ENCODE measurements at regions not wholly inside any gene's neighbourhood (a gene's known extent, or its start where the extent isn't known, plus 50 kb on each side); places are given as distances from the start of the nearest gene placed in this dataset.

DNA sequence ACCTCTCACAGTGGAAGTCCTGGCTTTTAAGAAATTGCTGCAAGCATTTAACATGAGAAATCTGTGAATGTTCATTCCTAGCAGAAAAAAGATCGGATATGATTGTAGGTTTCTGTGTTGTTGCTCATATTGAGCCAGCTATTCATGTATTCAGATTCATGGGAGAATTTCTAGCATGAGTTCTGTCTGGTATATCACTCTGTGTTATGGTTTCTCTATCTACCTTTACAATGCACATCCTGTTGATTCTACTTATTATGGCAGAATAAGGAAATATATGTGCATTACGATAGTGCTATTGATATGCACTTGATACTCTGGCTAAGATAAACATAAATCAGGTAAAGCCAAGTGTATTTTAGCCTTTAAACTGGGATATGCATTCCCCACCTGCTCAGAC is 138.2 kb downstream of the KCNRG start:
- TF ChIP-seq, protein P1, sequence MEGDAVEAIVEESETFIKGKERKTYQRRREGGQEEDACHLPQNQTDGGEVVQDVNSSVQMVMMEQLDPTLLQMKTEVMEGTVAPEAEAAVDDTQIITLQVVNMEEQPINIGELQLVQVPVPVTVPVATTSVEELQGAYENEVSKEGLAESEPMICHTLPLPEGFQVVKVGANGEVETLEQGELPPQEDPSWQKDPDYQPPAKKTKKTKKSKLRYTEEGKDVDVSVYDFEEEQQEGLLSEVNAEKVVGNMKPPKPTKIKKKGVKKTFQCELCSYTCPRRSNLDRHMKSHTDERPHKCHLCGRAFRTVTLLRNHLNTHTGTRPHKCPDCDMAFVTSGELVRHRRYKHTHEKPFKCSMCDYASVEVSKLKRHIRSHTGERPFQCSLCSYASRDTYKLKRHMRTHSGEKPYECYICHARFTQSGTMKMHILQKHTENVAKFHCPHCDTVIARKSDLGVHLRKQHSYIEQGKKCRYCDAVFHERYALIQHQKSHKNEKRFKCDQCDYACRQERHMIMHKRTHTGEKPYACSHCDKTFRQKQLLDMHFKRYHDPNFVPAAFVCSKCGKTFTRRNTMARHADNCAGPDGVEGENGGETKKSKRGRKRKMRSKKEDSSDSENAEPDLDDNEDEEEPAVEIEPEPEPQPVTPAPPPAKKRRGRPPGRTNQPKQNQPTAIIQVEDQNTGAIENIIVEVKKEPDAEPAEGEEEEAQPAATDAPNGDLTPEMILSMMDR (IDR thresholded peaks at IDR 0.05), result no peak
- TF ChIP-seq POLR2A (IDR thresholded peaks at IDR 0.05), result no peak
- WGBS (ENCODE audit: insufficient coverage, low coverage, low lambda C conversion rate, missing lambda C conversion rate), result 85% methylated on average over 2 of the region's 2 CpGs
- Histone ChIP-seq H3K4me3 (no peak overlapping the region), H3K4me1 (no peaks in the 10 kb centered on the region), H3K27ac (no peak overlapping the region), H3K36me3 (no peaks in the 10 kb centered on the region), H3K9me3 (no peaks in the 10 kb centered on the region), H3K27me3 (no peaks in the 10 kb centered on the region)
- ATAC-seq (no peak), DNase-seq (no peak)
- intact Hi-C loops (cut with DNase I), result no loop called here

DNA sequence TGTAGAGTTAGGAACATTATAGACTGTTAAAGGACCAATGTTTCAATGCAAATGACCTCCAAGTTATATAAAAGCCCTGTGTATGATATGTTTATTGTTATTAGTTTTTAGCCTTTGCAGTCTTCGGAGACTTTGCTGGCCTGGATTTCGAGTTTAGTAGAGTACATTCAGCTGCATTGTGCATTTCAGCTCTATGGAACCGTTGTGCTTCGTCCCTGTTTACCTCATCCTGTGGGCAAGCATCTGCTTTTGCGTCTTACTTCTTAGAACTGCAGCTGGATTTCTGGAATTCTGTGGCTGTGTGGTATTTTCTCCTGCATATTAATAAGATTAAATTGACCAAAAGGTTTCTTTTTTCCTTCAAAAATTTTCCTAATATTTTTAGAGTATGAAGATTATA is 138.6 kb downstream of the KCNRG start:
- Histone ChIP-seq H3K9me3 (no peaks in the 10 kb centered on the region), H3K27ac (no peak overlapping the region), H3K27me3 (no peaks in the 10 kb centered on the region), H3K36me3 (no peaks in the 10 kb centered on the region), H3K4me1 (no peaks in the 10 kb centered on the region), H3K4me3 (no peak overlapping the region)
- intact Hi-C loops (cut with DNase I), result no loop called here
- no peak for TF ChIP-seq POLR2A (IDR thresholded peaks at IDR 0.05)
- TF ChIP-seq, protein P1 (IDR thresholded peaks at IDR 0.05), result no peak
- DNase-seq (no peak), ATAC-seq (no peak)
- 78% methylated on average over 5 of the region's 5 CpGs for WGBS (ENCODE audit: insufficient coverage, low coverage, low lambda C conversion rate, missing lambda C conversion rate)

DNA sequence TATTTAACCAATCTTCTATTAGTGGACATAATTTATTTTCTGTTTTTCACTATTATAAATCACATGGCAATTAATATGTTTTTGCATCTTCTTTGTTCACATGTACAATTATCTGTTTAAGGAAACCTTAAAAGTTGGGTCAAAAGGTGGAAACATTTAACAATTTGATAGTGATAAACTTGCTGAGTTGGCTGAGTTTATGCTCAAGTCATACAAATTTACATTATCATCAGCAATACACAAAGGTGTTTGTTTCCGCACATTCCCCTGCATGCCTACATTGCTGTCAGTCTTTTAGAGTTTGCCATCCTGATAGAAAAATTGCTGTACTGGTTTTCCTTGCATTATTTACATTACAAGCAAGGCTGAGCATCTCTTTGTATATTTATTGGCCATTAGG is 139.5 kb downstream of the KCNRG start:
- Histone ChIP-seq H3K9me3 (no peaks in the 10 kb centered on the region), H3K27me3 (no peaks in the 10 kb centered on the region), H3K4me1 (no peaks in the 10 kb centered on the region), H3K4me3 (no peak overlapping the region), H3K27ac (no peak overlapping the region), H3K36me3 (no peaks in the 10 kb centered on the region)
- no peak for DNase-seq
- TF ChIP-seq, protein P1 (IDR thresholded peaks at IDR 0.05), result no peak
- TF ChIP-seq POLR2A (IDR thresholded peaks at IDR 0.05), result no peak
- intact Hi-C loops (cut with DNase I), result no loop called here
- ATAC-seq, result no peak
- 100% methylated on average over 1 of the region's 1 CpG for WGBS (ENCODE audit: insufficient coverage, low coverage, low lambda C conversion rate, missing lambda C conversion rate)

DNA sequence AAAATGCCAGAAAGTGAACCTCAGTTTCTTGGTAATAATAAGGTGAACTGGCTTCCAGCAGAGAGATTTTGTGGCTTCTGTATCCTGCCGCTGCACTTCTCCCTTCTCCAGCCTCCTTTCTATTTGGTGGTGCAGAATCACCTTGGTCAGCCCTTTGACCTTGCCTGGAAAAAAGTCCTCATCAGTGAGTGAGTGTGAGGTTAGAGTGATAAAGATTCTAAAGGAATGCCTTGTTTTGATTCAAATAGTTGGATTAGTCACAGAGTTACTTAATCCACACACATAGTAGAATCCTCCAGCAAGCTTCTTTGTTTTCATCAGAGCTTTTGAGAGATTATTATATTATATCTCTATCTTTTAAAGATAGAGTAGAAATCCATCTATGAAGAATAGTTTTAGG is 140.9 kb downstream of the KCNRG start:
- Histone ChIP-seq H3K36me3 (no peaks in the 10 kb centered on the region), H3K27ac (no peak overlapping the region), H3K4me3 (no peak overlapping the region), H3K27me3 (no peaks in the 10 kb centered on the region), H3K4me1 (no peaks in the 10 kb centered on the region), H3K9me3 (no peaks in the 10 kb centered on the region)
- ATAC-seq, result no peak
- 90% methylated on average over 1 of the region's 1 CpG for WGBS (ENCODE audit: insufficient coverage, low coverage, low lambda C conversion rate, missing lambda C conversion rate)
- intact Hi-C loops (cut with DNase I), result no loop called here
- TF ChIP-seq POLR2A (IDR thresholded peaks at IDR 0.05), result no peak
- TF ChIP-seq, protein P1 (IDR thresholded peaks at IDR 0.05), result no peak
- DNase-seq, result no peak

DNA sequence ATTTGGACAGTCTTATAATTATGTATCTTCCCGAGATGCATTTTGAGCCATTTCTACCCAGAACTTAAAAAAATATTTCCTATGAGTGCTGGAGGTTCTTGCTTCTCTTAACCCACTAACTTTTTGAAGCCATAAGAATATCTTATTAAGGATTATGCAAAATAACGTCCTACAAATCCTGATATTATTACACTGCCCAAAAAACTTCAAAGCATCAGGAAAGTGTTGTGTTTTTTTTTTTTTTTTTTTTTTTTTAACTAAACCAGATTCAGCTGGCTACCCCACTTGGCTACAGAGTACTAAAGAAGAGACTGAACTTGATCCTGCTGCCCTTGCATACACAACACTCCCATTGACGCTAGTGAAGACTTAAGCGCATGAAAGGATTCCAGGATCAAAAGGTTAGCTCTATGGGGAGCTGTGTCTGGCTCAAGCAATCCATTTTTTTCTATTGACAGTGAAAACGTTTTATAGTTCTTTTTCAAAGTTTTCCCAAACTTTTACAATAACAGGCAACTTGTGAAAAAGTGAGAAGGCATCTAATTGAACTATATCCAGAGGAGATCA is 141.4 kb downstream of the KCNRG start:
- Histone ChIP-seq H3K36me3 (no peaks in the 10 kb centered on the region), H3K9me3 (no peaks in the 10 kb centered on the region), H3K27me3 (no peaks in the 10 kb centered on the region), H3K4me3 (no peak overlapping the region), H3K4me1 (no peaks in the 10 kb centered on the region), H3K27ac (no peak overlapping the region)
- ATAC-seq (no peak), DNase-seq (no peak)
- intact Hi-C loops (cut with DNase I), result no loop called here
- no peak for TF ChIP-seq POLR2A (IDR thresholded peaks at IDR 0.05)
- TF ChIP-seq, protein P1 (IDR thresholded peaks at IDR 0.05), result no peak
- 61% methylated on average over 5 of the region's 5 CpGs for WGBS (ENCODE audit: insufficient coverage, low coverage, low lambda C conversion rate, missing lambda C conversion rate)
